ENCODE measurements at regions not wholly inside any gene's neighbourhood (a gene's known extent, or its start where the extent isn't known, plus 50 kb on each side); places are given as distances from the start of the nearest gene placed in this dataset.

GRCh38 chr5:99686538-99686937, 757.7 kb upstream of the CHD1 start:
- TF ChIP-seq CTCF (IDR thresholded peaks at IDR 0.05), result no peak
- no peak for TF ChIP-seq POLR2A (IDR thresholded peaks at IDR 0.05)
